ENCODE measurements at regions not wholly inside any gene's neighbourhood (a gene's known extent, or its start where the extent isn't known, plus 50 kb on each side); places are given as distances from the start of the nearest gene placed in this dataset.

DNA sequence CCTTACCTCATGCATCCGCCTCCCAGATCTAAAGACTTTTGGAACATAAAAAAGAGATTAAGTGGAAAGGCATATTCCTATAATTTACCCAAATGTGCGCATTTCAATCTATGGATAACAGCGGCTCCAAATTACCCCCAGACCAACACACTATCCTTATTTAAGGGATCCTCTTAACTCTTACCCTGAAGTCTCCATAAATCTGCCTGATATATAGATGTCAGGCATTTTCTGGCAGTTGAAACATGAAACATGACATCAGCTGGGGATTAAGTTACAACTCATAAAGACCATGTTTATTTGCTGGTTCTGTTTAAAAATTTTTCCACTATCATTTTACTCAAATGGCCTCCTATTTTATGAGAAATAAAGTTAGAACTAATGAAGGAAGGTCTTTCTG lies 478.5 kb upstream of the SALL1 start:
- no peaks in the 10 kb centered on the region for H3K27me3 ChIP-seq
- H3K36me3 ChIP-seq, result no peaks in the 10 kb centered on the region
- H3K9me3 ChIP-seq, result peaks cover 0 to 2% of the 10 kb centered on the region in 2 donors
- DNase-seq (no peak), ATAC-seq (no peak)
- TF ChIP-seq, protein P1, sequence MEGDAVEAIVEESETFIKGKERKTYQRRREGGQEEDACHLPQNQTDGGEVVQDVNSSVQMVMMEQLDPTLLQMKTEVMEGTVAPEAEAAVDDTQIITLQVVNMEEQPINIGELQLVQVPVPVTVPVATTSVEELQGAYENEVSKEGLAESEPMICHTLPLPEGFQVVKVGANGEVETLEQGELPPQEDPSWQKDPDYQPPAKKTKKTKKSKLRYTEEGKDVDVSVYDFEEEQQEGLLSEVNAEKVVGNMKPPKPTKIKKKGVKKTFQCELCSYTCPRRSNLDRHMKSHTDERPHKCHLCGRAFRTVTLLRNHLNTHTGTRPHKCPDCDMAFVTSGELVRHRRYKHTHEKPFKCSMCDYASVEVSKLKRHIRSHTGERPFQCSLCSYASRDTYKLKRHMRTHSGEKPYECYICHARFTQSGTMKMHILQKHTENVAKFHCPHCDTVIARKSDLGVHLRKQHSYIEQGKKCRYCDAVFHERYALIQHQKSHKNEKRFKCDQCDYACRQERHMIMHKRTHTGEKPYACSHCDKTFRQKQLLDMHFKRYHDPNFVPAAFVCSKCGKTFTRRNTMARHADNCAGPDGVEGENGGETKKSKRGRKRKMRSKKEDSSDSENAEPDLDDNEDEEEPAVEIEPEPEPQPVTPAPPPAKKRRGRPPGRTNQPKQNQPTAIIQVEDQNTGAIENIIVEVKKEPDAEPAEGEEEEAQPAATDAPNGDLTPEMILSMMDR (IDR thresholded peaks at IDR 0.05), result no peak
- H3K27ac ChIP-seq, result no peak overlapping the region
- intact Hi-C loops (cut with DNase I), result no loop called here
- no peak overlapping the region for H3K4me3 ChIP-seq
- H3K4me1 ChIP-seq, result no peaks in the 10 kb centered on the region

DNA sequence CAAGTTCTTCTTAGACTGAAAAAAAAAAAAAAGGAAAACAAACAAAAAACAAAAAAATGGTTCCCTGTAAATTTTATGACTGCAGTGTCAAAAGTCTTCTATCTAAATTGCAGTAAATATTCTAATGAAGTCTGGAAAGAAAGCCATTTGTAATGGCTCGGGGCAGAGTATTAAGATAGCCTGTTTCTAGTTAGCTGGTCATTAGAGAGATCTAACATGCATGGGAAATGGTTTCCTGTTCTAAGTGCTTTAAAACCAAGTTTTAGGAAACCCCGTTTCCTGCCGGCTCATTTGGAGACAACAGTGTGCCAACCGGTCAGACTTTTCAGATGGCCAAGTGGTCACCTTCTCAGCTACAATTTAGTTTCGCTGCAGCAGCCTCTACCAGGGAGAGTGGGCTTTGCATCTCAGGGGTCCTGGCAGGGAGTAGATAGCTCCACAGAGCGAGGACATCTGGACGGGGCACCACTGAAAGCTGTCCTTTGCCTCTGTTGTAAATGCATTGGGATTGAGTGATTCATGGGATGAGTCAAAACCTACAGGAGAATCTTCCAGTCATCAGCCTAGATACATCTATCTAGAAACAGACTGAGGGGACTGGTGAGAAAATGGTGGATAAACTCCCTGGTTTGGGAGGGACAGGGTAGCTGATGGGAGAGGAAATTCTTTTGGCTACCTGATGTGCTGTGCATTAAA lies 473.2 kb upstream of the SALL1 start:
- DNase-seq, result no peak
- Histone ChIP-seq H3K27me3 (no peaks in the 10 kb centered on the region), H3K4me1 (no peaks in the 10 kb centered on the region), H3K27ac (no peak overlapping the region), H3K36me3 (no peaks in the 10 kb centered on the region), H3K9me3 (peaks cover 0 to 8% of the 10 kb centered on the region in 2 donors), H3K4me3 (no peak overlapping the region)
- intact Hi-C loops (cut with DNase I), result no loop called here
- no peak for ATAC-seq
- TF ChIP-seq, protein P1 (IDR thresholded peaks at IDR 0.05), result no peak

DNA sequence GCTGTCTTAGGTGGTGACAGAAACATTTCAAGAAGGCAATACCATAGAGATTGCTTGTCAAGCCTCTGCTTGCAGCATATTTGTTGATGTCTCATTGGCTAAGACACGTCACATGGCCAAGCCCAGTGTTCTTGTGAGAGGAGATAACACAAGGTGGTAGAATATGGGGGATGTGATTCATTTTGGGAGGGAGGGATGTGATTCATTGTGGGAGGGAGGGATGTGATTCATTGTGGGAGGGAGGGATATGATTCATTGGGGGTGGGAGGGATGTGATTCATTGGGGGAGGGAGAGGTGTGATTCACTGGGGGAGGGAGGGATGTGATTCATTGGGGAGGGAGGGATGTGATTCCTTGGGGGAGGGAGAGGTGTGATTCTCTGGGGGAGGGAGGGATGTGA lies 470.5 kb upstream of the SALL1 start:
- no peaks in the 10 kb centered on the region for H3K27me3 ChIP-seq
- TF ChIP-seq, protein P1 (IDR thresholded peaks at IDR 0.05), result no peak
- no peaks in the 10 kb centered on the region for H3K36me3 ChIP-seq
- intact Hi-C loops (cut with DNase I), result no loop called here
- DNase-seq (no peak), ATAC-seq (no peak)
- no peak overlapping the region for H3K27ac ChIP-seq
- H3K9me3 ChIP-seq, result peaks cover 0 to 8% of the 10 kb centered on the region in 2 donors
- no peak overlapping the region for H3K4me3 ChIP-seq
- H3K4me1 ChIP-seq, result no peaks in the 10 kb centered on the region

DNA sequence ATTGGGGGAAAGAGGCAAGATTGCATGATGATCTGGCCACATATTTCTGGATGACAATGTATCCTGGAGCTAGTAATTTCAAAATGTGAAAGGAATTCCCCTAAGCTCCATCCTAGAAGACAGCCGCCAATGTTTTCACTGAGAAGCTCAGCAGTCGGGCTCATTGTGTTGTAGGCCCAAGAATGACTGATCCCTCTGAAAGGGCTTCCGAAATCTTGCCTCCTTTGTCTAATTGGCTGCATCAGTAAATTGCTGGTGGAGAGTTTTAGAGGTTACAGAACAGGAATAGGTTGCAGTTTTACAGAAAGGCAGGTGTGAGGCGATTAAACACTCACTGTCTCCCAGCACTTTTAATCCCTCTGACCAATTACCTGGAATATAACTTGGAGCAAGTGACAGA lies 464.1 kb upstream of the SALL1 start:
- Histone ChIP-seq H3K27me3 (no peaks in the 10 kb centered on the region), H3K9me3 (peaks cover 0 to 4% of the 10 kb centered on the region in 2 donors), H3K27ac (no peak overlapping the region), H3K4me1 (no peaks in the 10 kb centered on the region), H3K36me3 (no peaks in the 10 kb centered on the region), H3K4me3 (no peak overlapping the region)
- ATAC-seq (no peak), DNase-seq (no peak)
- intact Hi-C loops (cut with DNase I), result no loop called here
- TF ChIP-seq, protein P1 (IDR thresholded peaks at IDR 0.05), result no peak

DNA sequence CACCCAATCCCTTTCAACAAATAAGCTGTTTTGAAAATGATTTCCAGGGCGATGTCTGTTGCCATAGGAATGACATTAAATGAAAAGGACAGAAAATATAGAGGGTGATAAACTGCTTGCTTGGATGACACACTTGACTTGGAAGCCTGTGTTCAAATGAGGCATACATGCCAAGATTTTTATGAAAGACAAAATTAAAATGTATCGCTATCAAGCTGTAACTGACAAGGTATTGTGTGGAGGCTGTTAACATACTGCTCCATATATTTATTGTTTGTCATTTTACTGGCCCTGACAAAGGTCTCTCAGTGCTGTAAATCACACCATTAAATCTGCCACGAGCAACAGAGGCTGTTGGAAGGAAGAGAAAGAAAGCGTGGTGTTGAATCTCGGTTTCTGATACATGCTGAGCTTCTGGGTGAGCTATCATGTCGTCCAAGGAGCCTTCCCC lies 456.2 kb upstream of the SALL1 start:
- no peak overlapping the region for H3K27ac ChIP-seq
- TF ChIP-seq, protein P1 (IDR thresholded peaks at IDR 0.05), result no peak
- intact Hi-C loops (cut with DNase I), result no loop called here
- DNase-seq (no peak), ATAC-seq (no peak)
- no peaks in the 10 kb centered on the region for H3K4me1 ChIP-seq
- no peaks in the 10 kb centered on the region for H3K27me3 ChIP-seq
- H3K9me3 ChIP-seq, result peaks cover 0 to 4% of the 10 kb centered on the region in 2 donors
- H3K4me3 ChIP-seq, result no peak overlapping the region
- no peaks in the 10 kb centered on the region for H3K36me3 ChIP-seq
